ENCODE measurements at regions not wholly inside any gene's neighbourhood (a gene's known extent, or its start where the extent isn't known, plus 50 kb on each side); places are given as distances from the start of the nearest gene placed in this dataset.

- no peak for TF ChIP-seq ZNF462 (CRISPR knock-in tag; IDR thresholded peaks at IDR 0.05)
- no peak for TF ChIP-seq ZNF114 (CRISPR knock-in tag; IDR thresholded peaks at IDR 0.05)
- TF ChIP-seq NANOG (IDR thresholded peaks at IDR 0.05; ENCODE audit: borderline replicate concordance) = no peak
- TF ChIP-seq CTCF (conservative IDR thresholded peaks at IDR 0.05; ENCODE audit: low read depth in 2 of 2) = no peak
- no peak for TF ChIP-seq EZH2phosphoT487 (IDR thresholded peaks at IDR 0.05; ENCODE audit: unreplicated experiment)
Measured at GRCh38 chr18:73414598-73414997, 546.8 kb upstream of the NETO1 start (continued).

GRCh38 chr18:73414069-73414468 lies 546.3 kb upstream of the NETO1 start:
- Histone ChIP-seq H3K4me2 (no peak overlapping the region), H2AFZ (no peak overlapping the region), H3K79me2 (replicated peaks; ENCODE audit: insufficient read depth) (no peaks in the 10 kb centered on the region), H3F3A (replicated peaks; ENCODE audit: low read depth) (no peaks in the 10 kb centered on the region), H3K27ac (ENCODE audit: low read depth) (no peak overlapping the region), H3K4me3 (no peak overlapping the region), H3K27me3 (ENCODE audit: insufficient read depth) (no peaks in the 10 kb centered on the region), H3K4me1 (ENCODE audit: insufficient read depth) (no peaks in the 10 kb centered on the region), H4K20me1 (replicated peaks; ENCODE audit: insufficient read depth) (no peaks in the 10 kb centered on the region), H3K36me3 (ENCODE audit: insufficient read depth) (no peaks in the 10 kb centered on the region), H3K9me2 (ENCODE audit: insufficient read depth) (no peaks in the 10 kb centered on the region)
- DNase-seq (ENCODE audit: low spot score) = no peak
- Mint-ChIP-seq H3K27ac (no peak overlapping the region), H3K4me1 (no peaks in the 10 kb centered on the region; the same call in 2 of the 3 replicates), H3K4me3 (no peak overlapping the region), H3K9me3 (no peaks in the 10 kb centered on the region), H3K36me3 (ENCODE audit: low read depth) (no peaks in the 10 kb centered on the region), H3K27me3 (ENCODE audit: insufficient read depth, low read depth, poor library complexity) (peaks cover 2% of the 10 kb centered on the region)
- ATAC-seq = no peak
- TF ChIP-seq POLR2AphosphoS5 (IDR thresholded peaks at IDR 0.05; ENCODE audit: low read depth) = no peak
- no peak for TF ChIP-seq REST (IDR thresholded peaks at IDR 0.05; ENCODE audit: unreplicated experiment)
- TF ChIP-seq NANOG (IDR thresholded peaks at IDR 0.05; ENCODE audit: borderline replicate concordance) = no peak

All from GM23338 (cell line).